ENCODE measurements at regions not wholly inside any gene's neighbourhood (a gene's known extent, or its start where the extent isn't known, plus 50 kb on each side); places are given as distances from the start of the nearest gene placed in this dataset.

- TF ChIP-seq NANOG (IDR thresholded peaks at IDR 0.05; ENCODE audit: borderline replicate concordance) (no peak), EZH2 (IDR thresholded peaks at IDR 0.05; ENCODE audit: low read depth, unreplicated experiment) (no peak), POLR2AphosphoS5 (IDR thresholded peaks at IDR 0.05; ENCODE audit: low read depth) (no peak), CTCF (conservative IDR thresholded peaks at IDR 0.05; ENCODE audit: low read depth in 2 of 2) (peak; percentile 82 to 84), EZH2phosphoT487 (IDR thresholded peaks at IDR 0.05; ENCODE audit: unreplicated experiment) (no peak), REST (IDR thresholded peaks at IDR 0.05; ENCODE audit: unreplicated experiment) (no peak), ZNF331 (CRISPR knock-in tag; IDR thresholded peaks at IDR 0.05; ENCODE audit: low read depth) (no peak), CREB1 (CRISPR knock-in tag; IDR thresholded peaks at IDR 0.05; ENCODE audit: low read depth) (no peak), ZNF114 (CRISPR knock-in tag; IDR thresholded peaks at IDR 0.05) (no peak), JUNB (IDR thresholded peaks at IDR 0.05; ENCODE audit: unreplicated experiment) (no peak), ETS1 (IDR thresholded peaks at IDR 0.05) (no peak), STAT1 (IDR thresholded peaks at IDR 0.05; ENCODE audit: unreplicated experiment) (no peak)
Measured at GRCh38 chr14:32254952-32255679, 52.0 kb upstream of the RNU6-8 start.
